ENCODE measurements at regions not wholly inside any gene's neighbourhood (a gene's known extent, or its start where the extent isn't known, plus 50 kb on each side); places are given as distances from the start of the nearest gene placed in this dataset.

DNA sequence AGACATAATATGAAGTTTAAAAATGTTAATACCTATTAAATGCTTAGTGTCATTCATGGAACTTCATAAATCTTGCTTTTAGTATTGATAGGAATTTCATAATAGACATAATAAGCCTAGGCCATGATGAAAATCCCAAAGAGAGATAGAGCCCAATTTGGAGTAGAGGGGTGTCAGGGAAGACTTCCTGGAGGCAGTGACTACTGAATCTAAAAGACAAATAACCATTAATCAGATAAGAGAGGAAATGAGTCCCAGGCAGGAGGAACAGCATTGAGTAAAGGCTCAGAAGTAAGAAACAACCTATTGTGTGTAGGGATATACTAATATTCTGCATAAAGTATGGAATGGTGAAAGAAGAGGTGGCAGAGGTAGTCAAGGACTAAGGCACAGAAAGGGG is 126.9 kb upstream of the MRPS22 start:
- no peak for TF ChIP-seq GATA3 (IDR thresholded peaks at IDR 0.05; ENCODE audit: low read depth, low read length)
- TF ChIP-seq GATA2 (IDR thresholded peaks at IDR 0.05; ENCODE audit: low read depth, low read length): no peak

All from SH-SY5Y (cell line).